ENCODE measurements at regions not wholly inside any gene's neighbourhood (a gene's known extent, or its start where the extent isn't known, plus 50 kb on each side); places are given as distances from the start of the nearest gene placed in this dataset.

GRCh38 chr1:201618905-201619304 is 80.0 kb downstream of the NAV1 start:
- H3K4me1 Mint-ChIP-seq: no peaks in the 10 kb centered on the region
- Histone ChIP-seq H3K9me3 (ENCODE audit: control extremely low read depth in 1 of 3, control insufficient read depth in 2 of 3, insufficient read depth in 1 of 3, low read length in 2 of 3) (no peaks in the 10 kb centered on the region), H3K4me1 (ENCODE audit: control insufficient read depth in 2 of 2, insufficient read depth in 2 of 2, low read length in 2 of 2) (no peaks in the 10 kb centered on the region), H3K27ac (ENCODE audit: low read length in 2 of 2) (no peak overlapping the region), H3K4me3 (ENCODE audit: control extremely low read depth in 1 of 5, extremely low read depth in 1 of 5, insufficient read depth in 1 of 5, low read depth in 2 of 5, low read length in 4 of 5) (no peak overlapping the region), H4K20me1 (ENCODE audit: control insufficient read depth, insufficient read depth, low read length, poor library complexity, severe bottlenecking) (no peaks in the 10 kb centered on the region), H3K36me3 (replicated peaks in 1 of 2; ENCODE audit: control extremely low read depth in 1 of 2, control insufficient read depth in 1 of 2, extremely low read depth in 1 of 2, insufficient read depth in 2 of 2, low read length in 1 of 2) (no peaks in the 10 kb centered on the region), H3K9ac (ENCODE audit: low read length) (no peak overlapping the region), H3K79me2 (ENCODE audit: control insufficient read depth, insufficient read depth, low read length) (no peaks in the 10 kb centered on the region), H3K4me2 (replicated peaks; ENCODE audit: low read depth, low read length, poor library complexity, severe bottlenecking) (no peak overlapping the region), H3K27me3 (replicated peaks in 1 of 4; ENCODE audit: control extremely low read depth in 1 of 4, control insufficient read depth in 3 of 4, insufficient read depth in 4 of 4, low read length in 3 of 4) (no peaks in the 10 kb centered on the region), H2AFZ (ENCODE audit: insufficient read depth, low read depth, low read length, poor library complexity, severe bottlenecking) (no peak overlapping the region)
- ChIA-PET POLR2A (no interaction called here), CTCF (no interaction called here)
- peaks cover 6% of the 10 kb centered on the region for H3K27me3 Mint-ChIP-seq
- TF ChIP-seq CTCF (IDR thresholded peaks at IDR 0.05): no peak
- TF ChIP-seq EZH2 (IDR thresholded peaks at IDR 0.05; ENCODE audit: borderline replicate concordance, insufficient read depth, low read depth, low read length, poor library complexity, severe bottlenecking): no peak
- no peaks in the 10 kb centered on the region for H3K9me3 Mint-ChIP-seq (ENCODE audit: insufficient read depth)
- no peak for ATAC-seq (ENCODE audit: low read depth)
- no peak for DNase-seq
- no peak overlapping the region for H3K27ac Mint-ChIP-seq
- intact Hi-C loops (cut with micrococcal nuclease): no loop called here
- H3K4me3 Mint-ChIP-seq: no peak overlapping the region
- 100% methylated on average over 3 of the region's 5 CpGs for WGBS (ENCODE audit: insufficient coverage)

- intact Hi-C loops (cut with micrococcal nuclease): no loop called here
- DNase-seq (no peak), ATAC-seq (ENCODE audit: low read depth) (no peak)
- Histone ChIP-seq H4K20me1 (ENCODE audit: control insufficient read depth, insufficient read depth, low read length, poor library complexity, severe bottlenecking) (no peaks in the 10 kb centered on the region), H3K9ac (ENCODE audit: low read length) (no peak overlapping the region), H3K79me2 (ENCODE audit: control insufficient read depth, insufficient read depth, low read length) (no peaks in the 10 kb centered on the region), H3K4me1 (ENCODE audit: control insufficient read depth in 2 of 2, insufficient read depth in 2 of 2, low read length in 2 of 2) (no peaks in the 10 kb centered on the region), H3K4me3 (ENCODE audit: control extremely low read depth in 1 of 5, extremely low read depth in 1 of 5, insufficient read depth in 1 of 5, low read depth in 2 of 5, low read length in 4 of 5) (no peak overlapping the region), H3K4me2 (replicated peaks; ENCODE audit: low read depth, low read length, poor library complexity, severe bottlenecking) (no peak overlapping the region), H3K36me3 (replicated peaks in 1 of 2; ENCODE audit: control extremely low read depth in 1 of 2, control insufficient read depth in 1 of 2, extremely low read depth in 1 of 2, insufficient read depth in 2 of 2, low read length in 1 of 2) (no peaks in the 10 kb centered on the region), H2AFZ (ENCODE audit: insufficient read depth, low read depth, low read length, poor library complexity, severe bottlenecking) (no peak overlapping the region), H3K27me3 (replicated peaks in 1 of 4; ENCODE audit: control extremely low read depth in 1 of 4, control insufficient read depth in 3 of 4, insufficient read depth in 4 of 4, low read length in 3 of 4) (no peaks in the 10 kb centered on the region), H3K9me3 (ENCODE audit: control extremely low read depth in 1 of 3, control insufficient read depth in 2 of 3, insufficient read depth in 1 of 3, low read length in 2 of 3) (no peaks in the 10 kb centered on the region), H3K27ac (ENCODE audit: low read length in 2 of 2) (no peak overlapping the region)
- WGBS (ENCODE audit: insufficient coverage): 80% methylated on average over 1 of the region's 1 CpG
- ChIA-PET CTCF (no interaction called here), POLR2A (no interaction called here)
- Mint-ChIP-seq H3K4me3 (no peak overlapping the region), H3K4me1 (no peaks in the 10 kb centered on the region), H3K9me3 (ENCODE audit: insufficient read depth) (no peaks in the 10 kb centered on the region), H3K27me3 (peaks cover 6% of the 10 kb centered on the region), H3K27ac (no peak overlapping the region)
- TF ChIP-seq CTCF (IDR thresholded peaks at IDR 0.05): no peak
- TF ChIP-seq EZH2 (IDR thresholded peaks at IDR 0.05; ENCODE audit: borderline replicate concordance, insufficient read depth, low read depth, low read length, poor library complexity, severe bottlenecking): no peak
These were observed 80.6 kb downstream of the NAV1 start for GRCh38 chr1:201619513-201619912.

All from B cell (primary cell).